ENCODE measurements at regions not wholly inside any gene's neighbourhood (a gene's known extent, or its start where the extent isn't known, plus 50 kb on each side); places are given as distances from the start of the nearest gene placed in this dataset.

DNA sequence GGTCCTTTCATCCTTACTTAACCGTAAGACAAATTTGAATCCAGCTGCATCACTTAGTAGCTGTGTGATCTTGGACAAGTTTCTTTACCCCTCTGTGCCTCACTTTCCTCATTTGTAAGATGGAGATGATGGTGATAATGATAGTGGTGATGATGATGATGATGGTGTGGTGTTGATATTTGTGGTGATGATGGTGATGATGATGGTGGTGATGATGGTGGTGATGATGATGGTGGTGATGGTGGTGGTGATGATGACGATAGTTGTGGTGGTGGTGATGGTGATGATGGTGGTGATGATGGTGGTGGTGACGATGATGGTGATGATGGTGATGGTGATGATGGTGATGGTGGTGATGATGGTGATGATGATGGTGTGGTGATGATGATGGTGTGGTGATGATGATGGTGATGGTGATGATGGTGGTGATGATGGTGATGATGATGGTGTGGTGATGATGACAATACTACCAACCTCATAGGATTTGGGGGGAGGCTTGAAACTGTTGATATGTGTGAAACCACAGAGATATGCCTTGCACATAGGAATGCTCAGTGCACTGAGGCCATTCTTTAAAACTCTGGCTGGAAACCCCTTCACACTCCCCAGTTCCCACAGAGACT is 233.2 kb downstream of the LY86 start:
- no peak for TF ChIP-seq CTCF (IDR thresholded peaks at IDR 0.05)
- no peak for ATAC-seq (ENCODE audit: low FRiP score)

DNA sequence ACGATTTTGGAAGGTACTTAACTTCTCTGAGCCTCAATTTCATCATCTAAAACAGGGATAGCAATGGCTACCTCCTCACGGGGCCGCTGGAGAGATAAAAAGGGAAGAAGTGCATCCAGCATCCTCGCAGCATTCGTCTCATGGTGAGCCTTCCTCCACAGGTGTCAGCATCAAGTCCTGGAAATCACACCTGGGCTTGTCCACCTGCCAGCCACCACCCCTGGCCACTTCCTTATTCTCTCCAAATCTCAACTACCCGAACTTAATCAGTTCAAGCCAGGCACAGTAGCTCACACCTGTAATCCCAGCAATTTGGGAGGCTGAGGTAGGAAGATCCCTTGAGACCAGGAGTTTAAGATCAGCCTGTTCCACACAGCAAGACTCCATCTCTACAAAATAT is 234.5 kb downstream of the LY86 start:
- no peak for DNase-seq (ENCODE audit: low spot score)
- ATAC-seq (ENCODE audit: low FRiP score): no peak
- TF ChIP-seq CTCF (IDR thresholded peaks at IDR 0.05): no peak

More for the DNA sequence above, 233.2 kb downstream of the LY86 start:
- no peak for DNase-seq (ENCODE audit: low spot score)

DNA sequence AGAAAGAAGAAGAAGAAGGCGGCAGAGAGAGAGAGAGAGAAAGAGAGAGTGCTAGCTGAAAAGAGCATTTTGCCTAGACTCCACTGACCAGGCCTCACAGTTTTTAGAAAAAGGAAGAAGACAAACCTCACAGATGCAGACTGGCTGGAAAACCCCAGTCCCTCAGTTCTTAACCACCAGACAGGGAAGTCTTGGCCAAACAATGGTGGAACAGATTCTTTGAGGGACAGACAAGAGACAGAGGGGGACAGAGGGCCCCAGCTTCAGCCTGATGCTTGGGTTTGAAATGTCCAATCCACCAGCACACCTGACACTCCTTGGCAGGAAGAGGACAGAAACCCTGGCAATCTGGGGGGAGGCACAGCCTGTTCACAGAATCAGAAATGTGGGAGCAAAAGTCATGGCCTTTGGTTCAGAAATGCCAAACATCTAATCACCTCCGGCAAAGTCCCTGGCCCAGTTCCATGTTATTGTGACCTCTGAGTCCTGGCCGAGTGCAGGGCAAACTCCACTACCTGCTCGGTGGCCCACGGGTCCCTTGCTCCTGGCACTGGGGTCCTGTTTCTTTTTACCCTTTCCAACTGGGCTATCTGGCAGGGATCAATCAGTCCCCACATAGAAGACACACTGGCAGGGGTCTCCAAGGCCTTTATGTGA is 235.2 kb downstream of the LY86 start:
- DNase-seq (ENCODE audit: low spot score) (no peak), ATAC-seq (ENCODE audit: low FRiP score) (no peak)
- no peak for TF ChIP-seq CTCF (IDR thresholded peaks at IDR 0.05)

GRCh38 chr6:6824381-6824780 is 235.9 kb downstream of the LY86 start:
- ATAC-seq (ENCODE audit: low FRiP score) (no peak), DNase-seq (ENCODE audit: low spot score) (no peak)
- no peak for TF ChIP-seq CTCF (IDR thresholded peaks at IDR 0.05)

DNA sequence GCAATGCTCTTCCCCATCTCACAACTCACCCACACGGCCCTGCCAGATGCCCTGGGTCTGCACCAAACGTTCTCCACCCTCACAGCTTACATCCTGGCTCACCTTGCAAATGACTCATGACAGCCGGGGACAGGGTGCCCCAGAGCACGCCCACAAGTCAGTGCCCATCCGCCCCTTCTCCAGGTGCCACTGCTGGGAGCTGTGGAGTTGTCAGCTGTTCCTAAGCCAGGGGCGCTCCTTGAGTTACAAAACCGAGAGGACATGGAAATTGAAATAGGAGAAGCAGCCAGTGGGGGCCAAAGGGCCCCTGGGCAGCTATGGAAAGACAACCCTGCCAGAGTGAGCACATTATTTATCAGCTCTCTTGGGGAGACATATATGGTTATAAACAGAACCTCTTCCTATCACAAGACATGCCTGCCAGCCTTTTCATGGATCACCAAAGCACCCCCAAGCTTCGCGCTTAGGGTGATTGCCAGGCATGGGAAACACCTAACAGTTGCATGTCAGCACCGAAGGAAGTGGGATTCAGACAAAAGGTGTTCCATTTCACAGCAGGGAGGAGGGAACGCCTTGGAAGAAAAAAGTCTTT is 236.8 kb downstream of the LY86 start:
- ATAC-seq (ENCODE audit: low FRiP score) (no peak), DNase-seq (ENCODE audit: low spot score) (no peak)
- no peak for TF ChIP-seq CTCF (IDR thresholded peaks at IDR 0.05)

GRCh38 chr6:6826095-6826901 is 237.8 kb downstream of the LY86 start:
- no peak for TF ChIP-seq CTCF (IDR thresholded peaks at IDR 0.05)
- DNase-seq (ENCODE audit: low spot score): no peak
- peak; percentile 59 for ATAC-seq (ENCODE audit: low FRiP score)
